ENCODE measurements at regions not wholly inside any gene's neighbourhood (a gene's known extent, or its start where the extent isn't known, plus 50 kb on each side); places are given as distances from the start of the nearest gene placed in this dataset.

DNA sequence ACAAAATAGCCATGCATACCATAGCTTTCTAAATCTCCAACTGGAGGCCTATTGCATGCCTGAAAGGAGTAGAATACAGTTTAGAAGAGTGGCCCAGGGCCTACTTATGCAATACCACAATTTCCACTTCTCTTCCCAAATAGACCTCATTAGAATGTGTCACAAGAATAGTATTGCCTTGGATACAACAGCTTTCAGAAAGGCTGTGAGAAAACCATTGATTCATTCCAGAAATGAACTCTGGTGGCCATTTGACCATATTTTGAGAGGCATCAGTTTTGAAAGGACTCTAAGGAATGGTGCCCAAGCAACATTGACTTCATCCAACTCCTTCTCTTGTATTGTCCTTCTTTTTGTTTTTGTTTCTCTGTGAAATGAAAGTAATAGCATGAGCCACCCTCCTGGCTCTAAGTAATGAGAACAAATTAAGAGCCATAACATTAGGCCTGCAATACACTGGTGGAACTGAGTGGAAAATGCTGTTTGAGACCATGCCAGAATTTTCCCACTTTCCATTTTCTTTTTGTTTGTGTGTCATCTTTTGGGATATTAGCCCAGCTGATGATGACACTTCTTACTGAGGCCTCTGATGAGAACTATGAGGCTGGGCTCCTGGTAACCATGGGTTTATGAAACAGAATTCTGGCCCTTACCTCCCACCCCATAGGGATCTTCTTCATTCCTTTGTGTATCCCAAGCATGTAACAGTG, 90.2 kb downstream of the TMEM174 start:
- TF ChIP-seq, protein P1, sequence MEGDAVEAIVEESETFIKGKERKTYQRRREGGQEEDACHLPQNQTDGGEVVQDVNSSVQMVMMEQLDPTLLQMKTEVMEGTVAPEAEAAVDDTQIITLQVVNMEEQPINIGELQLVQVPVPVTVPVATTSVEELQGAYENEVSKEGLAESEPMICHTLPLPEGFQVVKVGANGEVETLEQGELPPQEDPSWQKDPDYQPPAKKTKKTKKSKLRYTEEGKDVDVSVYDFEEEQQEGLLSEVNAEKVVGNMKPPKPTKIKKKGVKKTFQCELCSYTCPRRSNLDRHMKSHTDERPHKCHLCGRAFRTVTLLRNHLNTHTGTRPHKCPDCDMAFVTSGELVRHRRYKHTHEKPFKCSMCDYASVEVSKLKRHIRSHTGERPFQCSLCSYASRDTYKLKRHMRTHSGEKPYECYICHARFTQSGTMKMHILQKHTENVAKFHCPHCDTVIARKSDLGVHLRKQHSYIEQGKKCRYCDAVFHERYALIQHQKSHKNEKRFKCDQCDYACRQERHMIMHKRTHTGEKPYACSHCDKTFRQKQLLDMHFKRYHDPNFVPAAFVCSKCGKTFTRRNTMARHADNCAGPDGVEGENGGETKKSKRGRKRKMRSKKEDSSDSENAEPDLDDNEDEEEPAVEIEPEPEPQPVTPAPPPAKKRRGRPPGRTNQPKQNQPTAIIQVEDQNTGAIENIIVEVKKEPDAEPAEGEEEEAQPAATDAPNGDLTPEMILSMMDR (IDR thresholded peaks at IDR 0.05) = no peak
- no peak for TF ChIP-seq POLR2A (IDR thresholded peaks at IDR 0.05)
- TF ChIP-seq POLR2AphosphoS5 (IDR thresholded peaks at IDR 0.05; ENCODE audit: insufficient read depth in 1 of 2, low read depth in 1 of 2) = no peak
